Lower leg skin (tissue), 3 donors: ENCODE measurements at regions not wholly inside any gene's neighbourhood (a gene's known extent, or its start where the extent isn't known, plus 50 kb on each side); places are given as distances from the start of the nearest gene placed in this dataset.

Experiments
- POLR2A ChIP-seq, 2 donors: fragments of 450-650 bp; IDR thresholded peaks; one replicate each; pipeline ENCODE4 v1.6.1; 2016 to 2017; ENCODE audit warnings: antibody characterized with exemption in 2 of 2, mild to moderate bottlenecking in 1 of 2, moderate library complexity in 1 of 2
- TF ChIP-seq, protein P1 (sequence below), 3 donors: fragments of 450-650 bp; IDR thresholded peaks; one replicate each; pipeline ENCODE4 v1.5.1; 2016; ENCODE audit warnings: antibody characterized with exemption in 3 of 3, mild to moderate bottlenecking in 3 of 3, moderate library complexity in 2 of 3

DNA sequence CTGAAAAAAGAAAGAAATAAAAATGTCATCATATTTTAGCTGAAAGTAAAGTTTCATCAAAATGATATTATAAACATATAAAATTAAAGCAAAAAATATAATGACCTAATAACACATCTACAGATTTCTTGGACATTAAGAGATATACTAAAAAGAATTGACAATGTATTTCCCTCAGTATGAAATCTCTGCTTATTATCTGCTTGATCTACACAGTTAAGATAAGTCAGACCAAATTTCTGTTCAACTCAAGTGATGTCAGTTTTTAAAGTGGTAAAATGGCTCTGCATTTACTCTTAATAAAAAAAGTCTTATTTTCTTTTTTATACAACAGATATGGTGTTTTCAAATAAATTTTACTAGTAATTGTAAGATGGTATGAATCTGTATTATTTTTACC, 159.4 kb upstream of the SEMA3A start:
- TF ChIP-seq, protein P1, sequence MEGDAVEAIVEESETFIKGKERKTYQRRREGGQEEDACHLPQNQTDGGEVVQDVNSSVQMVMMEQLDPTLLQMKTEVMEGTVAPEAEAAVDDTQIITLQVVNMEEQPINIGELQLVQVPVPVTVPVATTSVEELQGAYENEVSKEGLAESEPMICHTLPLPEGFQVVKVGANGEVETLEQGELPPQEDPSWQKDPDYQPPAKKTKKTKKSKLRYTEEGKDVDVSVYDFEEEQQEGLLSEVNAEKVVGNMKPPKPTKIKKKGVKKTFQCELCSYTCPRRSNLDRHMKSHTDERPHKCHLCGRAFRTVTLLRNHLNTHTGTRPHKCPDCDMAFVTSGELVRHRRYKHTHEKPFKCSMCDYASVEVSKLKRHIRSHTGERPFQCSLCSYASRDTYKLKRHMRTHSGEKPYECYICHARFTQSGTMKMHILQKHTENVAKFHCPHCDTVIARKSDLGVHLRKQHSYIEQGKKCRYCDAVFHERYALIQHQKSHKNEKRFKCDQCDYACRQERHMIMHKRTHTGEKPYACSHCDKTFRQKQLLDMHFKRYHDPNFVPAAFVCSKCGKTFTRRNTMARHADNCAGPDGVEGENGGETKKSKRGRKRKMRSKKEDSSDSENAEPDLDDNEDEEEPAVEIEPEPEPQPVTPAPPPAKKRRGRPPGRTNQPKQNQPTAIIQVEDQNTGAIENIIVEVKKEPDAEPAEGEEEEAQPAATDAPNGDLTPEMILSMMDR (IDR thresholded peaks at IDR 0.05) = no peak
- no peak for TF ChIP-seq POLR2A (IDR thresholded peaks at IDR 0.05)
